ENCODE measurements at regions not wholly inside any gene's neighbourhood (a gene's known extent, or its start where the extent isn't known, plus 50 kb on each side); places are given as distances from the start of the nearest gene placed in this dataset.

DNA sequence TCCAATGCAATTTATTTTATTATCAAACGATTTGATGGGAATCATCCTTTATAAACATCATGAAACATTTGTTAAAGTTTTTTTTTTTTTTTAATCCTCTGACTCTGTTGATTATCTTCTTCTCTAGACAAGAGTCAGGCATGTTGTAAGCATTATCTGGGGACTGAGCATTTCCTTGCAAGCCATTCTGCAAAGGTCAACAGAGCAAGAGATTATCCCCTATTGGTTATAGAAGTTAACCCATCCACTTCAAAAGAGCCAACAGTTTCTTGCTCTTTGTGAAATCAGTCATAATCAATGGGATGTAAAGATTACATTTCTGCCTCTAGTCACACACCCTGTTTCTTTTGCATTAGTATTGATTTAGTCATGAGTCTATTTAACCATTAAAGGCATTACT, 368.8 kb upstream of the ADGRL4 start:
- no peak for DNase-seq (ENCODE audit: low spot score)

DNA sequence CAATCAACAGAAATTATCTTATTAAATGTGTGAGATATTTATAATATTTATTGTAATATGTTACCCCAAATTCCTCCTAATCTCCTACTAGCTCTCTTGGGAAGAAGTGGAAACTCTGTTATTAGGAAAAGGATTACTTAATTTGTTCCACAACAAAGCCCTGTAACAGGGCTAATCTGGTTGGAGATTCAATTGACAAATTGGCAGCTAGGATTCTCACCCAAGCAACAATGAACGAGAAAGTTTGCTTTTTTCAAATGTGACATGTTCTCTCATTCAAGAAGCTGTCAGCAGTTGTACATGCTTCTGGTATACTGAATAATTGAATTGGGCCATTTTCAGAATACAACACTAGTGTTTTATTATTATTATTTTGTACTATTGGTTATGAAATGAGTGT, 367.9 kb upstream of the ADGRL4 start:
- no peak for DNase-seq (ENCODE audit: low spot score)

DNA sequence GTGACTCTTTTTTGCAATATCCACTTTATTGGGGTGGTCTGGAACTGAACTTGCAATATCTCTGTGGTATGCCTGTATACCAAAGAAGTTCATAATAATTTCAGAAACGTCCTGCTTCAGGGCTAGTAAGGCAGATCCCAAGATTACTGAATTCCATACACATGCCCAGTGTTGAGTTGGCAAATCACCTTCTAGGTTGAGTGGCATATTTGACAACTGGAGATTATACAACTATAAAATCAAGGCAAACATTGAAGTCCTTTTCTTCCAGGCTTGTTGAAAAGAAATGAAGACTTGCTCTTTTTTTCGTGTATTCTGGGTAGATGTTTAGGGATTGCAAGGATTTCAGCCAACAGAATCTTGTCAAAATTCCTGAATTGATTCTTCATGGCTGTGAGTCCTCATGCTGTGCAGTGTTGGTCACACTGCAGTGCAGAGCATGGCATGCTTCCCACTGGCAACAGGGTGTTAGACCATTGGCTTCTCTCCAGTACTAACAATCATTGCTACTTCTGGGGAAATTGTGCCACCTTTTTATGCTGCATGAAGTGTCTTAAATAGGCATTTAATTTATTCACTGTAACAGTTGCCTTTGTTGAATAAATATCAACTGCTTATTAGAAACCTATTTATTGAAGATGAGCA, 367.1 kb upstream of the ADGRL4 start:
- no peak for DNase-seq (ENCODE audit: low spot score)

DNA sequence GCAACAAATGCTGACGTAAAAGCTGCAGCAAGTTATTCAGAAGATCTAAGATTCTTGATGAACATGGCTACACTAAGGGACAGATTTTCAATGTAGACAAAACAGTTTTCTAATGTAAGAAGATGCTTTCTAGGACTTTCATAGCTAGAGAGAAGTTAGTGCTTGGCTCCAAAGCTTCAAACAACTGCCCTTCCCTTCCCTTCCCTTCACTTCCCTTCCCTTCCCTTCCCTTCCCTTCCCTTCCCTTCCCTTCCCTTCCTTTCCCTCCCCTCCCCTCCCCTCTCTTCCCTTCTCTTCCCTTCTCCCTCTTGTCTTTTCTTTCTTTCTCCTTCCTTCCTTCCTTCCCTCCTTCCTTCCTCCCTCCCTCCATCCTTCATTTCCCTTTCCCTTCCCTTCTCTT, 365.3 kb upstream of the ADGRL4 start:
- no peak for DNase-seq (ENCODE audit: low spot score)

DNA sequence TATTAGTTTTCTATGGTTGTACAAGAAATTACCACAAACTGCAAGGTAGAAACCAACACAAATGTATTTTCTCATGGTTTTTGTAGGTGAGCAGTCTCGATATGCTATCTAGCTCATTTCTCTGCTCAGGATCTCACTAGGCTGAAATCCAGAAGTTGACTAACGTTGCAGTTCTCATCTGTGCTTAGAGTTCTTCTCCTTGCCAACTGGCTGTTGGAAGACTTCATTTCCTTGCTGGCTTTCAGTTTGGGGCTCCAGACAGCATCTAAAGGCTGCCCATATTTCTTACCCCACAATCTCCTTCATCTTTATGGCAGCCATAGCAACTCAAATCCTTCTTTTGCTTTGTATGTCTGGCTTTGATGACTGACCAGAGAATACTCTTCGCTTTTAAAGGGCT, 362.6 kb upstream of the ADGRL4 start:
- DNase-seq (ENCODE audit: low spot score): no peak

DNA sequence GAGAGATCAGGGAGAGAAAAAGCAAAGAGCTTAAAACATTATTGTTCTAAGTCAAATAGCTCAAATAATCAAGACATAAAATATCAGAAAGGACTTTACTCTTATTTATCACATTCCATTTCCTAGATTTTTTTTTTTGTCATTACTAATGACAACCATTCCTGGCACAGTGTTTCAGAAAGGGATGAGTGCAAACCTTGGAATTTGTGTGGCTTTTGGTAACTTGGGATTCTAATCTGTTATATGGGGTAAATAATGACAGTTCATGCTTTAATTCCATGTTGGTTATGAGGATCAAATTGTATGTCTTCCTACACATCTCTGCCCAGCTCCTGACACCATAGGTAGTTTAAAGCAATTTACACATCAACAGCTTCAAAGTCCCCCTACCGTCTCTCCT, 358.4 kb upstream of the ADGRL4 start:
- no peak for DNase-seq (ENCODE audit: low spot score)

DNA sequence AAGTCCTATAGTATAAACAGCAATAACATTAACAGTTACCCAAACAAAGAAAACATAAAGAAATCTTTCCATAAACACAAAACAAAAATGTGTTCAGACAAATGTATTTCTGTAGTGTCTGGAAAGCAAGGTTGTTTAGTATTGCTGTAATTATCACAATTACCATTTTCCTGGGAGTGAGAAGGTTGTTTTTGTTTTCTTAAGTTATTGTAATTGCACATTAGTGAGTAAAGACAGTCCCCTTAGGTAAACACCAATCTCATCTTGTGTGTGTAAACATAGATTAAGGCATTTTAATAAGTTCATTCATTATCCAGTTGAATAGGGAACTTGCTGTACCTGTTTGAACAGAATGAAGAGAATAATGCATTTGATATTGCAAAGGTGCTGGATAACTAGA, 356.9 kb upstream of the ADGRL4 start:
- no peak for DNase-seq (ENCODE audit: low spot score)

DNA sequence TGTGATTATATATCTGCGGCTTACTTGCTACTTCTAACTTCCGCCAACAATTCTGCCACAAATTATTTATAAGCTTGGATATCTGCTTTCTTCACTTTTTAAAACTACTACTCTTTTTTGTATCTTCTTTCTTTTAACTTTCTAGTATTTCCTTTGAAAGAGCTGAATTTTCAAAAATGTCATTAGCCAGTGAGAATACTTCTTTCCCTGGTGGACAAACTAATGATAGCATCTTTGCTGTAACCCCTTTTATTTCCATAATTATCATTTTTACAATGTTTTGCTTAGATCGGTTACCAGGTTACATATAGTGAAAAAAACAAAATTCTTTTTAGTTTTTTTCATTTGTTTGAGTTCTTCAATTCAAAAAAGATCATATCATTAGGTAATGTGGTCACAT, 355.9 kb upstream of the ADGRL4 start:
- DNase-seq (ENCODE audit: low spot score): no peak

DNA sequence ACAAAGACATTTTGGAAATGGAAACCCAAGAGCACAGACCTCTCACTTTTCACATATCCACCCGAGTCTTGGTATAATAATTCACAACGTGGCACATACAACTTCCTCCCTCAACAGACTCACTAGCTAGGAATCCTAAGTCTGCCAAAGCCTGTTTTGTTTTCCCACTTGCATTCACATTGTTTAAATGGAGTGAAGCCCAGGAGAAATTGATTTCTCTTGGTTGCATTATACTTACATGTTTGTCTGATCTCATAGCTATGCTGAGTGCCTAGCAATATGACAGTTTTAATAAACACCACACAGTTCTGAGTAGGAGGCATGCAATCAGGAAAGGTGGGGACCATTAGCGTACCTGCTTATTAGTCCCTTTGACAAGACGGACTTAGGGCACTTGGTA, 348.6 kb upstream of the ADGRL4 start:
- no peak for DNase-seq (ENCODE audit: low spot score)

DNA sequence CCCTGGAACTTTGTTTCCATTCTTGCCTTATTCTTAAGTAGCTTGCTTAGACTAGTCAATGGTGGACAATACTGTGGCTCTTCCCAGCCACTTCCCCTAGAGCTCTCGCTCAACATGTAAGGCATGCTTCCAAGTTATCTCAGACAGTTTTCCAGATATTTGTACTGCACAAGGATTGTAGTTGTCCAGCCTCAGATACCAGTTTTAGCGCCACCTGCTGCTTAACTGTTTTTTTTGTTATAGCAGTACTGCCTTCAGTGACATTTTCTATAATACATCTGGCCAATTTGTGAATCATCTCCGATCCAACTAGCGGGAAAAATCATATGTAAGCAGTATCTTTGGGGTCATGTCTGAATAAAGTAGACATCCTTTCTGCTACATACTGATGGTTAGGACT, 346.7 kb upstream of the ADGRL4 start:
- peak; percentile 68 for DNase-seq (ENCODE audit: low spot score)

DNA sequence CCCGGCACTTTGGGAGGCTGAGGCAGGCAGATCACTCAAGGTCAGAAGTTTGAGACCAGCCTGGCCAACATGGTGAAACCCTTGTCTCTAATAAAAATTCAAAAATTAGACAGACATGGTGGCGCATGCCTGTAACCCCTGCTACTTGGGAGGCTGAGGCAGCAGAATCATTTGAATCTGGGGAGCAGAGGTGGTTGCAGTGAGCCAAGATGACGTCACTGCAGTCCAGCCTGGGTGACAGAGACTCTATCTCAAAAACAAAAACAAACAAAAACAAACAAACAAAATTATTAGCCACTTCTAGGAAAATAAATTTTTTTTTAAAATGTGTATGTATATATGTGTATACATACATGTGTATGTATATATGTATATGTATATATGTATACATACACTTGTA, 320.3 kb upstream of the ADGRL4 start:
- DNase-seq (ENCODE audit: low spot score): no peak

DNA sequence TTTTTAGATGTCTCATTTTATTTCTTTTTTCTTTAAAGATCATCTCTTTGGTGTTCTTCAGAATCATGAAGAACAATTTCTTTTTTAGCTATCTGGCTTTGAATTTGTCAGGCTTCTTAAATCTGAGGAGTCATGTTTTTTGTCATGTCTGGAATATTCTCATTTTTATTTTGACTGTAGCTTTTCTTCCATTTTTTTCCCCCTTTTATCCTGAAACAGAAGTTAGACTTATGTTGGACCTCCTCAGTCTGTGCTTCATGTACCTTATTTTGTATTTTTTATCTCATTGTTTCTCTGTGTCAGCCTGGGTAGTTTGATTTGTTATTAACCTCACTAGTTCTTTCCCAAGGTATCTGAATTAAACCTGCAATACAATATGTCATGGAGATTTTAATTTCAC, 319.2 kb upstream of the ADGRL4 start:
- no peak for DNase-seq (ENCODE audit: low spot score)

DNA sequence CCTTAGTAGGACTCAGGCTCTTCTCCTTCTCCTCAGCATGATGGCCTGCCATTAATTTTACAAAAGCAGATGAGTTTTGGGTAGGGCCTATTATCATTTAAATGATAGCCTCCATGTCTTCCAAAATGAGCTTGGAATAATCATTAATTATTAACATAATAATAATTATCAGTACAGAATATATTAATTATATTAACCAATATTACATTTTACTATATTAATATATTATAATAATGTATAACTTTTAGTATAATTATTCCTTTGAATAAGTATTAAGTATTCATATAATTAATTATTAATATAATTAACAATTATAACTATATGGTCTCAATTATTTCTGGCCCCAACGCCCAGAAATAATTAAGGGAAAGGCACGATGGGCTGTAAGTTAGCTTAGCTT, 318.6 kb upstream of the ADGRL4 start:
- no peak for DNase-seq (ENCODE audit: low spot score)

DNA sequence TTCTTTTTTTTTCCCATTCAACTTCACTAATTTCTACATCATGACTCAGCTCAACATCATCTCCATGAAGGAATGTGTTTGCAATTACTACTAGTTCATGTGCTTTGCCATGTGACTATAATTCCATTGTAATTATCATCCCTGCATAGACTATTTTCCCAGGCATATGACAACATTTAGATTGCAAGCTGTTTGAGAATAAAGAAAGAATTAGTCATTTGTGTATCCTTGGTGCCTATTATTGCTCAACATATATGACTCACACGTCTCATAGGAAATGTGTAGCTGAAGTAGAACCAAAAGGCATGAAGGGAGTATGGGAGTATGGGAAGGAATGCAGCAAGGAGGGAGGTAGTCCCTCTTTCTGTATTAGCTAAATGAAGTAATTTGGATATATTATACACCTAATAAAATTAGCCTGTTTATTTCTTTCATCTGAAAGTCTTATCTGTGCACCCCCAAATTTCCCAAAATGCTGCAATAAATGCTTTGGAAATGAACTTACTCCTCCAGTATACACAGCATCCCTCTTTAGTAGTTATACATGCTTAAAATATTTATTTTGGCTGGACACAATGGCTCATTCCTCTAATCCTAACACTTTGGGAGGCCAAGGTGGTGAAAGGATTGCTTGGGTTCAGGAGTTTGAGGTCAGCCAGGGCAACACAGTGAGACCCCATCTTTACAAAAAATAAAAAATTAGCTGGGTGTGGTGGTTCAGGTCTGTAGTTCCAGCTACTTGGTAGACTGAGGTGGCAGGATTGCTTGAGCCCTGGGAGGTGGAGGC, 316.9 kb upstream of the ADGRL4 start:
- DNase-seq (ENCODE audit: low spot score): peak; percentile 87

DNA sequence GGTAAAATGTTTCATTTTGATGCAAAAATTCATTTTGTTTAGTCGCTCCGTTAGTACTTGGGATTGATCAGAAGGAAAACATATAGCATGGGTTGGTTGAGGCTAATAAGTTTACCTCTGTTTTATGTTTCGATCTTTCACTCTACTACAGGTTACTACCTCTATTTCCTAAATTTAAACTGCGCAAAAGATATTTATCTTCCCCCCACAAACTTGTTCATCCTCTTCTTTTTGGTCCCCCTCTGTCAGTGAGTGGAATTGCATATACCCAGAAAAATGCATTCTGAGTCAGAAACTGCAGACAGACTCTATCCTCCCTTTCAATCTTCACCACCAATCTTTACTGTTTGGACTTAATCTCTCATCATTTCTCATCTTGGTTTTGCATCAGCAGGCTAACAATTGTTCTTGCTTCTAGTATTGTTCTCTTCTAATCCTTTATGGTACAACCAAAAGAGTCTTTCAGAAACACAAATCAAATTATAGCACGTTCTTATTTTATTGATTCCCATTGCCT, 316.0 kb upstream of the ADGRL4 start:
- DNase-seq (ENCODE audit: low spot score): no peak

DNA sequence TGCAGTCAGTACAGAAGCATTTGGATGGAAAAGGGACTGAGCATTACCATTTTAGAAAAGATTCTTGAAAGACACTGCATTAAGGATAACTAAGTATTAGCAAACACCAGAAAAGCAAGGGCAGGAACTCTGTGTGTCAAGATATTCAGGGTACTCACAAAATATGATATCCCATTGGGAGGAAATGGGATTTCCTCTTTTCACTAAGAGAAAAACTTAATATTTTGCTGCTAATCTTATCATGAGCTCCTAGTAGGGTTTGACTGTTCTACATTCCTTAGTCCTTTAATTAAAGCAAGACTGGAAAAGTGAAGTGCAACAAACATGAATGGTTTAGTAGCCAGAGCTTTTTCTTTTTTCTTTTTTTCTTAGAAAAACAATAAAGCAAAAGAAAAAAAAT, 305.9 kb upstream of the ADGRL4 start:
- DNase-seq (ENCODE audit: low spot score): no peak

DNA sequence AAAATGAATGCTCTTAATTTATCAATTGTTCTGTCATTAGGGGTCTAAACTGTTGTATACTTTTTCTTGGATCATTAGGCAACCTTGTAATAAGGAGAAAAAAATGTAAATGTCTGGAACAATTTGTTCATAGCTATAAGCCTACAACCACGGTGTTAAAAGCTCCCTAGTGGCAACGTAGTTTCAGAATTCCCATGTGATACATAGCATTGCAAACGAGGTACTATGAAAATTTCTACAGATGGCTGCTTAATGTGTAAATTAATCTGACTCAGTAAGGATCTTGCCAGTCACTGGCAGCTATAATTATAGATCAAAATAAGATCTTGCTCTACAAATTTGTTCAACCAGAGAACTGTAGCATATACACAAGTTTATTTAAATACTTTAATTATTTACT, 304.1 kb upstream of the ADGRL4 start:
- no peak for DNase-seq (ENCODE audit: low spot score)

DNA sequence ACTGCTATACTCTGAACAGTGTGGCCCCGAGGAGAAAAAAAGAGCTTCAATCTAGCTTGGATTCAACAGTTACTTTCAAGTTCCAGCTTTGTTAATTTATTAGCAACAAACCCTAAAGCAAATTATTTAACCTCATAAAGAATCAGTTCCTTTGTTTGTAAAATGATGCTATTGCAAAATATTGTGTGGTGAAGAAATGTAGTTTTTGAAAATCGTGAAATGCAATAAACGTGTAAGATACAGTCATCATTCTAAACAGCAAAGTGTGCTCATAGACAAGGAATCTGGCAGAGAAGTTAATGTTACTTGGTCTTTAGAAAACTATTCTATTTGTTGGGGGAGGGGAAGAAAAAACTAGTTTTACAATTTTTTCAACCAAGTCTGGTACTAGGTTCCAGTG, 297.6 kb upstream of the ADGRL4 start:
- no peak for DNase-seq (ENCODE audit: low spot score)

DNA sequence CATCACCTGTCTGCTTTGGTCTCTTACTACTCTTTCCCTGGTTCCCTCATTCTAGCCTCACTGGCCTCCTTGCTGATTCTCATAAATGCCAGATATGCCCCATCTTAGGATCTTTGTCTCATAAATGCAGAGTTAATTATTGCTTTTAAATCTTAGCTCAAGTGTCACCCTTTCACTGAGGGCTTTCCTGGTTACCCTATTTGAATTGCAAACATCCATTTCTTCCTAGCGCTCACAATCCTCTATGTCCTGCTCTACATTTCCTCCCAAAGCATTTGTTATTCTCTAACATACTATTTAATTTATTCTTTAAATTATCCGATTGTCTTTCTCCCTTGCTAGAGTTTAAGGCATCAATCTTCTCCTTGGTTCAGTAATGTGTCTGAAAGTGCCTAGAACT, 296.5 kb upstream of the ADGRL4 start:
- DNase-seq (ENCODE audit: low spot score): no peak

DNA sequence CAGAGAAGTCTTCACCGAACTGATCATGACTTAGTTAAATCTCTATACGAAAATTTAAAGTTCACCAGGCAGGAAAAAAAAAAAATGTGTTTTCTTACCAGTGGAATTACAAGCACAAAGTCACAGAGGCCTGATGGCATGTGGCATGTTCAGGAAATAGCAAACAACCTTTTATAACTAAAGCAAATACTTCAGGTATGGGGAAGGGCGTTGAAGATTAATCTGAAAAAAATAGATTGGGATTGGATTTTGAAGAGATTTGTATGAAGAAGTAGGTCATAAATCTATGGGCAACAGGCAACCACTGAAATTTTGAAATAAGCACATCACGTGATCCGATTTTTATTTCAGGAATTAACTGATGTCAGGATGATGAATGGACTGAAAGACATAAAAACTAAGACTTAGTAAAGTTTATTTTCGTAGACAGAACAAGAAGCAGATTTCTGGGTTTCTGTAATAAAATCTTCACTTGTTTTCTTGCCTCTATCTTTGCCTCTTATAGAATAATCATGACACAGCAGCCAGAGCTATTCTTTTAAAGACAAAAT, 295.9 kb upstream of the ADGRL4 start:
- no peak for DNase-seq (ENCODE audit: low spot score)

DNA sequence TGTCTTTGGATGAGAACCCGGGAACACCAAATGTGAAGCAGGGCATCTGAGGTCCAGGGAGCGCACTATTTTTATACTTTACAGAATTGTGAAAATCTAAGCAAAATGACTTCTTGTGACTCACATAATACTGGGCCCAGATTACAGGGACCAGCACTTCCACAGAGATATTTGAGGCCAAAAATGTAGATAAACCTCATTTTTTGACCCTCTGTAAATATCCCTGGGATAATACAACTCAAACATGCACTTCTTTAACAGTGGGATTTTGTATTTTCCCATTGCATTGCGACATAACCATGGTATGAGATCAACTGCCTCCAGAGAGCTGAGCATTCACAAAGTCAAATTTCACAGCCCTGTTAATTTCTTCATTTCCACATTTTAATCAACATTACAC, 289.4 kb upstream of the ADGRL4 start:
- no peak for DNase-seq (ENCODE audit: low spot score)

DNA sequence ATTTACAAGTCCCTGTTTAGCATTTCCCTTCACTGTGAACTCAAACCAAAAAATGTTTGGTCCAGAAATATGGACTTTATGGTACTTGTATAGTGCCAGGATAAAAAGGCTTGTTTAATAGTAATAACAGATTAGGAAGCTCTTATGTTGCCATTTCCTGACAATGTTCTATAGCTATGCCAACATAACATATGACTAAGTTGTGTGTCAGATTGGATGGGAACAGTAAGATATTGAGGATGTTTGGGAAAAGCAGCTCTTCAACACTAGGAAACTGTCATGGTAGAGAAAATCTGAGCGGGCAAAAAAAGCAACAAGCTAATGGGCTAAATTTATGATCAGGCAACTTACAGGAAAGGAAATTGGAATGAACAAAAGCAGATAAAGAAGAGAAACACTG, 287.1 kb upstream of the ADGRL4 start:
- DNase-seq (ENCODE audit: low spot score): peak; percentile 2

DNA sequence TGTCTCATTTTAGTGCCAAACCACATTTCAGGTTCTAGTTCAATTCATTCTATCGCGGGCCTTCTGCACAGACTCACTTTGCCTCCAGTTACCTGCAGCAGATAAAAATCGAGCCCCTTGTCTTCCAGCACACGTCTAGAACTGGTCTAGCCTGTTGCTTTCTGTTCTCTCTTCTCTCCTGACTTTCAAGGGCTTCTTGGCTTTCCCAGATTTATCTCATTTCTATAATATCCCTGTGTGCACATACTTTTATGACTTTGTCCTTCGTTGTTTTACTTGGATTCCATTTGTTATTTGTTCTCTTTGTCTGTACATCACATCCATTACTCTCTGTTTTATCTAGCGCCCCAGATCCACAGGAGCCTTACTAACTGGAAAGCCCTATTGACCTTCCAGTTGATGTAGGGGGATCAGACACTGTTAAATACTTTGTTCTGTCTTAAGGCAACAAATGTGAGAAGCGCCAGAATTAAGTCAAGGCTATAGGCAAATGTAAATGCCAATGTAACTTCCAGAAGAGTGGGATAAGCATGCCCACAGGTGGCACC, 284.5 kb upstream of the ADGRL4 start:
- no peak for DNase-seq (ENCODE audit: low spot score)
